22Rv1 (cell line): ENCODE measurements at regions not wholly inside any gene's neighbourhood (a gene's known extent, or its start where the extent isn't known, plus 50 kb on each side); places are given as distances from the start of the nearest gene placed in this dataset.

Experiments
- H3K27ac ChIP-seq: fragments of 450-650 bp; 2 replicates; pipeline ENCODE4 v1.5.1; 2017
- ZFX ChIP-seq: fragments of 450-650 bp; IDR thresholded peaks from 2 replicates; pipeline ENCODE4 v1.6.1; 2017; ENCODE audit warnings: antibody characterized with exemption, borderline replicate concordance
- TF ChIP-seq, protein P1 (sequence below): fragments of 450-650 bp; IDR thresholded peaks from 2 replicates; pipeline ENCODE4 v1.5.1; 2017; ENCODE audit warnings: mild to moderate bottlenecking

DNA sequence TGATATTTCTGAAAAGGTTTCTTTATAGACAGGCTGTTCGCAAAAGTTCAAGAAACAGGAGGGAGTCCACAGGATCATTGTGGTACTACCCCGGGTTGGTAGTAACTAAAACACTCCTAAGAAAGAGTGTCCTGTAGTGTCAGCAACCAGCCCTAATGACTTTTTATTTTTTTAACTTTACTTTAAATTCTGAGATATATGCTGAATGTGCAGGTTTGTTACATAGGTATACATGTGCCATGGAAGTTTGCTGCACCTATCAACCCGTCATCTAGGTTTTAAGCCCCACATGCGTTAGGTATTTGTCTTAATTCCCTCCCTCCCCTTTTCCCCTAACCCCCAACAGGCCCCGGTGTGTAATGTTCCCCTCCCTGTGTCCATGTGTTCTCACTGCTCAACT lies 1396.9 kb upstream of the ZEB2 start:
- H3K27ac ChIP-seq: no peak overlapping the region
- TF ChIP-seq ZFX: no peak
- TF ChIP-seq, protein P1, sequence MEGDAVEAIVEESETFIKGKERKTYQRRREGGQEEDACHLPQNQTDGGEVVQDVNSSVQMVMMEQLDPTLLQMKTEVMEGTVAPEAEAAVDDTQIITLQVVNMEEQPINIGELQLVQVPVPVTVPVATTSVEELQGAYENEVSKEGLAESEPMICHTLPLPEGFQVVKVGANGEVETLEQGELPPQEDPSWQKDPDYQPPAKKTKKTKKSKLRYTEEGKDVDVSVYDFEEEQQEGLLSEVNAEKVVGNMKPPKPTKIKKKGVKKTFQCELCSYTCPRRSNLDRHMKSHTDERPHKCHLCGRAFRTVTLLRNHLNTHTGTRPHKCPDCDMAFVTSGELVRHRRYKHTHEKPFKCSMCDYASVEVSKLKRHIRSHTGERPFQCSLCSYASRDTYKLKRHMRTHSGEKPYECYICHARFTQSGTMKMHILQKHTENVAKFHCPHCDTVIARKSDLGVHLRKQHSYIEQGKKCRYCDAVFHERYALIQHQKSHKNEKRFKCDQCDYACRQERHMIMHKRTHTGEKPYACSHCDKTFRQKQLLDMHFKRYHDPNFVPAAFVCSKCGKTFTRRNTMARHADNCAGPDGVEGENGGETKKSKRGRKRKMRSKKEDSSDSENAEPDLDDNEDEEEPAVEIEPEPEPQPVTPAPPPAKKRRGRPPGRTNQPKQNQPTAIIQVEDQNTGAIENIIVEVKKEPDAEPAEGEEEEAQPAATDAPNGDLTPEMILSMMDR: no peak

DNA sequence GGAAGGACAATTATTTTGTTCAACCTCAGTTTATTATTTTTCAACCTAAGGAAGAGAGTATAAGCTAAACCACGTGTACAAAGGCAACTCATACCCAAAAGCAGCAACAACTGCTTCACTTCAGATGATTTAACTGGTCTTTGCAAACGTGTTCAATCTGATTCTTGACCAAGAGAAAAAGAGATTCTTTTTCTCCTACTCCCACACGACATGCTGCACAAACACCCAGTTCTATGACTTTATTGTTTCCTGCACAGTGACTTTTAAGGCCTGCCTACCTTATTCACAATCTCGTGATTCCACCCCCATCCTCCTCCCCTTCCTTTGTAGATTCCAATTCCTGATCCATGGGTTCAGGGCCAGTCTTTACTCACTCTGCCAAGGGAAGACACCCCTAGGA lies 1394.8 kb upstream of the ZEB2 start:
- TF ChIP-seq ZFX: no peak
- TF ChIP-seq, protein P1: no peak
- H3K27ac ChIP-seq: no peak overlapping the region

DNA sequence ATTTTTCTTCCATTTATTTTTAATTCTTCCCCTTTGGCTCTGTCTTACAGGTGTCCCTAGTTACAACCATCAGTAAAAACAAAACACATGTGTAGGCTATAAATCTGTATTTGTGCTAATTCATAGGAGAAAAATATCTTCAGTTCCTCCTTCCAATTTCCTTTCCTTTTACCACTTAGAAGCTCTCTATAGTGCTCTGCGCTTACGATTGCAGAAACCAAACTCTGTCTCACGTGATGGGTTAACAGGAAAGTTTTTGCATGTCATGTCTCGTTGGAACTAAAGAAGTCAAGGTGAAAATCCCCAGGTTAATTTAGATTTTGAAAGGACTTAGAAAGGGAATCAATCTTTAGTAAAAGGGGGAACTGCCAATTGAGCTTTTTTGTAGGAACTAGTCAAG lies 1390.5 kb upstream of the ZEB2 start:
- TF ChIP-seq, protein P1: no peak
- no peak for TF ChIP-seq ZFX
- H3K27ac ChIP-seq: no peak overlapping the region

DNA sequence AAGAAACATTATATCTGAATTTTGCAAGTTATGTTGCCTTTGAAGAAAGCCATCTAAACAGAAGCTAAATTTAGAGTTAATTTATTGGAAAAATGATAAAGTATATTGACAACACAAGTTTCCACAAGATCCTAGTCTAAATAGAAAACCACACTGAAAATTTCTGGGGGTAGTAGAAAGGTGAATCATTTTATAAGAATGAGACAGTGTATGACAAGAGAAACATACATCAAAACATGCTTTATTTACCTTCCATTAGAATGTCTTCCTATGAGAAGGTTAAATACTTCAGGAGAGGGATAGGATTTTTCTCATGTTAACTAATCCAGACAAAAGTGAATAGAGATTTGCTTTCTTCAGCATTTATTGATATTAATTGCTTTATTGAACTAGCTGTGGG lies 1389.8 kb upstream of the ZEB2 start:
- TF ChIP-seq, protein P1: no peak
- no peak for TF ChIP-seq ZFX
- H3K27ac ChIP-seq: no peak overlapping the region

DNA sequence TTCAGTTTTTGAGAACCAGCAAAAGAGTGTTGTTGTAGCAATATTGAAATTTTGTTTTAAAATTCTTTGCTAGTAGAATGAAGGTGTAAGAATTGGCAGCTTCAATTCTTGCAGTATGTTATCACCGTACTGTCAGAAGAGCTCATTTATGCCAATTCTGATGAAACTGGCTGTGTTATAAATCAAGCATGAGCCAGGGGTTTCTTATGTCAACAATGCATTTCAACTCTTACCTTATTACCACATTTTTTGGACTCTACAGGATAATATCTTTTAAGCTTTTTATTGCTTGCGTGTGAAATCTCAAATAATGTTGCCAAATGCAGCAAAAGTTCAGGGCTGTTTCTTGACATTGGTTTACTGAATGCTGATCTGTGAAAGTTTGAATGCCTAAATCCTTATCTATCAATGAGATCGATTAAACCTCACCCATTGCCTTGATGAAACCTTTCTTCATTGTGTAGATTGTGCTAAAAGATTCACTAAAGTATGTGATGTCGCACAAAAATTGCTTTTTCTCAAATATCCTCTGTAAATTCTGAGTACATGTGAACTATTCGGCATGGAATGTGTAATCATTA lies 1389.3 kb upstream of the ZEB2 start:
- TF ChIP-seq ZFX: no peak
- TF ChIP-seq, protein P1: no peak
- H3K27ac ChIP-seq: no peak overlapping the region

DNA sequence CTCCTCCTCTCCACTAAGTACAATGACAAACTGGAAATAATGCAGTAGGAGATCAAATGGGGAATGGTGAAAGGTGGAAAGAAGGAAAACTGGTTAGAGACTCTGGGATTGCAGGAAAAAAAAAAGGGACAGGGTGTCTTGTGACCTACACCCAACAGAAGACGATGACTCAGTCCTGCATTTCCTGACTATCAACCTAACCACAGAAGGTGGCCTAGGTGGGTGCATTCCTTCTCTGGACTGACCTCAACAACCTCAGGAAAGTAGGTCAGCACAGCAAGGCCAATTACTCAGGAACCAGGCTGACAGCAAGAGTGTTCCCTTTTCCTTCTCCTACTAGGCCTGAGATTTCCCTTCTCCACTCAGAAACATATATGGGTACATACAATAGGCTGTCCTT lies 1386.4 kb upstream of the ZEB2 start:
- H3K27ac ChIP-seq: no peak overlapping the region
- TF ChIP-seq ZFX: no peak
- TF ChIP-seq, protein P1: no peak

DNA sequence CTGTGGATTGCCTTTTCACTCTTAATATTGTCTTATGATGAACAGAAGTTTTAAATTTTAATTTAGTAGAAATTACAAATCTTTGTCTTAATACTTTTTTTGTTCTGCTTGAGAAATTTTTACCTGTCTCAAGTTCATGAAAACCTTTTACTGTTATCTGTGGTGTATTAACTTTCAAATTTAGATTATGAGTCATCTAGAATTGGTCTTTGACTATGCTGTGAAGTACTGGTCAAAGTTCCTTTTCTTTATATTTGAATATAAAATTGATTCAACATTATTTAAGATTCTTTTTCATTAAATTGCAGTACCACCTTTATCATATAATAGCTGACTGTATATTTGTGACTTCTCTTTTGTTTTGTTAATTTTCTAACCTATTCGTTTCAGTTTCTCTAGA lies 1385.5 kb upstream of the ZEB2 start:
- H3K27ac ChIP-seq: no peak overlapping the region
- TF ChIP-seq ZFX: no peak
- TF ChIP-seq, protein P1: no peak
